ENCODE measurements at regions not wholly inside any gene's neighbourhood (a gene's known extent, or its start where the extent isn't known, plus 50 kb on each side); places are given as distances from the start of the nearest gene placed in this dataset.

GRCh38 chr5:20486826-20487225 lies 498.8 kb upstream of the CDH18 start:
- no peak for TF ChIP-seq POLR2A (IDR thresholded peaks at IDR 0.05; ENCODE audit: low read depth, low read length)
- TF ChIP-seq POLR2AphosphoS5 (IDR thresholded peaks at IDR 0.05; ENCODE audit: low read depth, low read length) = no peak

Measured in GM12891 (cell line).